ENCODE measurements at regions not wholly inside any gene's neighbourhood (a gene's known extent, or its start where the extent isn't known, plus 50 kb on each side); places are given as distances from the start of the nearest gene placed in this dataset.

DNA sequence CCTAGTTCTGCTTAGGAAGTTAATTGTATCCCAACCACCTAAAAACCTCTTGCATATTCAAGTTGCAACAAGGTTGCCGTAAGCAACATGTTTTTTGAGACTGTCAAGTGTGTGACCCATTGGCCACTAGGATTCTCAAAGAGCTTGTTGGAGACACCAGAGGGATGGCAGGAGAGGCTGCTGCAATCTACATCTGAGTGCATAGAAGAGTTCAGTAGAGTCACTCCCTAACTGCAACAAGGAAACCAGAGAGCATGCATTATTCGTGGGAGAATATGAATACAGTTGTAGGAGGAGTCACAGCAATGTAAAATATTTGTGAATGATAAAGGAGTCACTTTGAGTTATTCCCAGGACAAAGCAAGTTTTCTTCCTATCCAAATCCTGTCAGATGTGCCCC is 538.6 kb downstream of the TNS3 start:
- no peak for DNase-seq (ENCODE audit: low spot score)

DNA sequence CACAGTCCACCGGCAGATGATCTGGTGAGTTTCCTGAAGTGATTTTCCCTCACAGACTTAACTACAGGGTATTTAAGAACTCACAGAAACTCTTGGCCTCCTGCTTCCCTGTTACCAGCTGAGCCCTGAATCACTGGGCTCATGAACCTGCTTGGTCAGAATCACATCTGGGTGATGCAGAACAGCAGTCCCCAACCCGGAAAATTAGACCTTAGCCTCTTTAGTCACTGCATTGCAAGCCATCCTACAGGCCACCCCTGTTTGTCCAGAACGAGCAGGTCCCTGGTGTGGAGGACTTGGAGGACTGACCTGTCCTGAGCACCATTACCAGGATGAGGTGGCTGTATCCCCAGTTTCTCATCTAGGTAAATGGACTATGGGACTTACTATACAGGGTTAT is 539.2 kb downstream of the TNS3 start:
- DNase-seq (ENCODE audit: low spot score), result no peak

GRCh38 chr7:47040795-47041347 is 541.0 kb downstream of the TNS3 start:
- no peak for DNase-seq (ENCODE audit: low spot score)

DNA sequence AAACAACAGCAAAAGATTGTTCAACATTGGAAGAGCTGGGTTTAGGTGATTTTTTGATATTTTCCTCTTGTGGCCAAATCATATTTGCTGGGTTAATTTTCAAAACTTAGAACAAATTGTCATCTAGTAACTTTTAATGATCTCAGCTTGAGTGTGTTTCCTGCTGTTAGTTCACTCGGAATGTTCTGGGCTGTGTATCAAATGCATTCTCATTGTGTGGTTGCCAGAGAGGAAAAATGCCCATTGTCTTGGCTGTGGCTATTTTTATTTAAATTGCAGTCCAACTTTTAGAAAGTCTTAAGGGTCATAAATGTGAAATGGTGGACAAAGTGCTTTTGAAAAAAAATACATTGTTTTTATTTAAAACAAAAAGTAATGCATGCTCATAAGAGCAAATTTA is 542.0 kb downstream of the TNS3 start:
- peak; percentile 11 for DNase-seq (ENCODE audit: low spot score)

- no peak for DNase-seq (ENCODE audit: low spot score)
Observed at GRCh38 chr7:47039089-47039648, 542.7 kb downstream of the TNS3 start.

DNA sequence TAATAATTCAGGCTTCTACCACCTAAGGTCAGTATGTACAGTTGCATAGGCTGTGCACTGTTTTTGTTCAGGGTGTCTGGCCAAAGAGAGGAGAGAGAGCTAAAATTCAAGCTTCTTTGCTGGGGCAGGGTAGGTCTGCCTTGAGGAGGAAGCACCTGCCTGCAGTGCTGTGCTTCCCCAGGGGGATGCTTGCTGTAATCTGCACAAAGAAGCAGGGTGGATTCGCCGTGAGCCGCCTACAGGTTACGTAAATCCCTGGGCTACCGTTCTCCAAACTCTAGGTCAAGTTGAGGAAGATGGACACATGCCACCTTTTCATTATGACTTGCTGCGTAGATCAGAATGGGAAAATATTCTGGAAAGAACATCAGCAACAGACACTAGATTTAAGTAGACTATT is 543.3 kb downstream of the TNS3 start:
- DNase-seq (ENCODE audit: low spot score), result no peak

- no peak for DNase-seq (ENCODE audit: low spot score)
Observed at GRCh38 chr7:47037607-47038006, 544.3 kb downstream of the TNS3 start.

GRCh38 chr7:47036909-47037308 is 545.0 kb downstream of the TNS3 start:
- DNase-seq (ENCODE audit: low spot score), result no peak

DNA sequence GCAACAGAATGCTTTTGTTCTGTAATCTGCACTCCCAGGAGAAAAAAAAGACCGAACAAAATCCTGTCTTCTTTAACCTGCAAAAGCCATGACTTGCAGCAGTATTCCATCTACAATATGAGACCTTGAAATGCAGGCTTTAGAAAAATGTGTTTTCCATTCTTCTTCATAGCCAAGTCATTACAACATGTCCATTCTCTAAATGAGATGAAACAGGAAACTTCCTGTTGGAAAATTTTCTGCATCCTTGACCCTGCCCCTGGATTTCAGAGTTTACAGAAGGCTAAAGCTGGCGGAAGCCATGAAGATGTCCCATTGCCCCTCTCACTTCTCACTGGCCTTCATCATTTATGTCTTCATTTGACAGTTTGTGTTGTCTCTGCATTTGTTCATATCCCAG is 546.4 kb downstream of the TNS3 start:
- no peak for DNase-seq (ENCODE audit: low spot score)

DNA sequence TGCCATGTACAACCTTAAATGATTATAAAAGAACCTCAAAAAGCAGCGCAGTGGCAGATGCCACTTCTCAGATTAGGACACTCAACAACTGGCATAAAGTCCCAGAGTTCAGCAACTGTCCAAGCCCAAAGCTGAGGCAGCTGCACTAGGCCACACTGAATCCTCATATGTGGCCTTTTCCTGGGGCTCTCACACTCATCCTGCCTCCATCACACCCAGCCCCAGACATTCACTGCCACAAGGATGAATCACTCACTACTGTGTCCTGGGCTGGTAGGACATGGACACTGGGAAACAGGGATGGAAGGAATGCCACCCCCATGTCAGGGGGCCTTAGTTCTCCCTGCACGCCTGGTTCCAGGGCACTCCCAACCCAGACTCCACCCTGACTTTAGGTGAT is 547.7 kb downstream of the TNS3 start:
- DNase-seq (ENCODE audit: low spot score), result no peak

- no peak for DNase-seq (ENCODE audit: low spot score)
Observed at GRCh38 chr7:47032536-47032908, 549.4 kb downstream of the TNS3 start.

GRCh38 chr7:47031786-47032535 is 550.0 kb downstream of the TNS3 start:
- no peak for DNase-seq (ENCODE audit: low spot score)

- DNase-seq (ENCODE audit: low spot score), result no peak
Observed at GRCh38 chr7:47028284-47028683, 553.6 kb downstream of the TNS3 start.

DNA sequence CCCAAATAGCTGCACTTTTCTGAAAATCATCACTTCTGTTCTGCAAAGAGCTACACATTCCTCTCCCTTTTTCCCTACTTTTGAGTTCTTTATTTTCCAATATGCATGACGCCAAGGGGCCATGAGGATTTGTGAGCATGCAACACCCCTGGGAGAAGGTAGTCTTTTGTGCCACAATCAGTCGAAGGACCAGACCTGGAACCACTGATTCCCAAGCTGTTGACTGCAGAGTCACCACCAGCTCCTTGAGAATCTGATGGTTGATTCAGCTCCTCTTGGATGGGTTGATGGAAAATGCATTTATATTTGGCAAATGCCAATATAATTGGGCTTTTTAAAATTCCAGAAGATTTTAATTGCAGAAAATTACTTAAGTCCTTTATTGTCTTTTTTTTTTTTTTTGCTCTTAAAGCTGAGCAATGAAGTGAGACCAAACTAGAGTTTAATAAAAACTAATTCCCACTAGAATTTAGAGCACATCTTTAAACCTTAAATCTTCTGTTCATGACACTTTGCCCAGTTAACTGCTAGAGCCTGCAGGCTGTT is 554.1 kb downstream of the TNS3 start:
- DNase-seq (ENCODE audit: low spot score), result no peak

GRCh38 chr7:47026780-47027361 is 555.0 kb downstream of the TNS3 start:
- DNase-seq (ENCODE audit: low spot score), result no peak

GRCh38 chr7:47024991-47025390 is 556.9 kb downstream of the TNS3 start:
- no peak for DNase-seq (ENCODE audit: low spot score)

GRCh38 chr7:47008461-47008860 is 573.5 kb downstream of the TNS3 start:
- no peak for DNase-seq (ENCODE audit: low spot score)

DNA sequence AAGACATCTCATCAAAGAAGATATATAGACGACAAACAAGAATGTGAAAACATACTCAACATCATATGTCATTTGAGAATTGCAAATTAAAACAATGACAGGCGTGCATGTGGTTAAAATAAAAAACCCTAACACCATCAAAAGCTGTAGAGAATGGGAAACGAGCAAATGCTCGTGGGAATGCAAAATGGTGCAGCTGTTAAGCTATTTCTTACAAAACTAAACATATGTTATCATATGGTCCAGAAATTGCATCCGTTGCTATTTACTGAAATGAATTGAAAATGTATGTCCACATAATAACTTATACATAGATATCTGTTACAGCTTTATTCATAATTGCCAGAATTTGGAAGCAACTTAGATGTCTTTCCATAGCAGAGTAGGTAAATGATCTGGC is 574.4 kb downstream of the TNS3 start:
- DNase-seq (ENCODE audit: low spot score), result no peak

- DNase-seq (ENCODE audit: low spot score), result no peak
Observed at GRCh38 chr7:47000561-47000960, 581.4 kb downstream of the TNS3 start.

DNA sequence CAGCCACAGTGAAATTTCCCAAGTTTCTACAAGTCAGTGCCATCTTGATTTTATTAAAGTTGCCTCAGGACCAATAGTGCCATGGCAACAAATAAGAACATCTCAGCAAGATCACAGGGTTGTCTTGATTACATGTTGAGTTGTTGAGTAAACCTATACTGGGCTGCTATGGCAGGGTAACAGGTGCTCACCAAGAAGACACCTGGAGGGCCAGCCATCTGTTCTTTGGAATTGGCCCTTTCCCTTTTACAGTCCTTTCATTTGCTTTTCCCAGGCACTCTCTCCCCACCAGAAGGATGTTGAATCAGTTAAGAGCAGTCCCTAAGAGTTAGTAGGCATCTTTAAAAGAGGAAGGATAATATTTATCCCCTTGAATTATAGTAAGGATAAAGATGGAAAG is 582.0 kb downstream of the TNS3 start:
- DNase-seq (ENCODE audit: low spot score), result no peak

GRCh38 chr7:46996972-46997371 is 584.9 kb downstream of the TNS3 start:
- no peak for DNase-seq (ENCODE audit: low spot score)

DNA sequence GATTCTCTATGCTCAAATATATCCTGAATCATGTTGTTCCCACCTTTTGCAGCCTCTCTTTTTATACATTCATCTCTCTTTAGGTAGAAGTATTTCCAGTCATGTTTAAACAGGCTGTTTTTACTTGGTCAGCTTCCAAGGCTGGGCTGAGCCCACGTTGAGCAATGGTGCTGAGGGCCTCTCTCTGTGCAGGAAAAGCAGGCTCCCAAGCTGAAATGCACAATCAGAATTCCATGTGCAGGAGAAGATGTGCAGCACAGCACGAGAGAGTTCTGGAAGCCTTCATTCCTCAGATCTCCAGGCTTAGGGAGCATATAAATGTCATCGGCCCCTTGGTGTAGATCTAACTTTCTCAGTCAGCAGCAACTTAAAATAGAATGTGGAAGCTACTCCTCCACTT is 588.5 kb downstream of the TNS3 start:
- no peak for DNase-seq (ENCODE audit: low spot score)

GRCh38 chr7:46990761-46991160 is 591.1 kb downstream of the TNS3 start:
- DNase-seq (ENCODE audit: low spot score), result no peak

Measured in AG08396 (cell line).